HG02885 (cell line): ENCODE measurements at regions not wholly inside any gene's neighbourhood (a gene's known extent, or its start where the extent isn't known, plus 50 kb on each side); places are given as distances from the start of the nearest gene placed in this dataset.

Experiments
- ATAC-seq: cut with Tn5 transposase; IDR thresholded peaks from one replicate; pipeline ENCODE4 v1.9.1; 2021; ENCODE audit warnings: mild to moderate bottlenecking; ENCODE audit not compliant: unreplicated experiment, poor library complexity

DNA sequence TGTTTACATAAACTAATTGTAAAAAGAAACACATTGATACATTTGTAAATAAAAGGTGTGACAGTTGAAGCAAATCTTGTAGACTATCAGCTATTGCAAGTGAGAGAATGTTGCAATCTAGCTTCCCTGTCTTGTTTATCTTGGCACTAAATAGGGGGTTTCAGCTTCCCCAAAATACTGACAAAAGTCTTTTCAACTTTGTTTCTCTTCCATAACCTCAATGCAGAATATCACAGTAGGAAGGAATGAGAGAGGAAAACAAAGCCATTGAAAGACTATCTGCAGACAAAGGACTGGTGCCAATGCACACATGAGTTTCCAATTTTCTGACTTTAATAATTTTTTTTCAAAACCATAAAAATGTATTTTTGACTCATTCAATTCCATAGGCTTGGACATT, 886.2 kb upstream of the MGAT4C start:
- no peak for ATAC-seq

DNA sequence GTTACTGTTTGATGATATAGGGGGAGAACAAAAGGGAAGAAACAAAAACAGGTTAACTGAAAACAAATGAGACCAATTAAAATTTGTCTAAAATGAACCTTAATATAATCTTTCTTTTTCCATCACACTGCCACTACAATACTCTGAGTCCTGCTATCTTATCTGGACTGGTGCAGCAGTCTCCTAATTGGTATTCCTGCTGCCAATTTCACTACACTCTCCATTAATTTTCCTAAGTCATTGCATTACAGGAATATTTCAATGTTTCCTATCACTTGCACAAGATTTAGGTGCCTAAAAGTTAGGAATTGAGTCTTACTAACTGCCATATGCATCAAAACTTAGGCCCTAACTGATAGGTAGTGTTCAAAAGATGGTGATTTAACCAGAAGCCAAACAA, 884.9 kb upstream of the MGAT4C start:
- no peak for ATAC-seq

DNA sequence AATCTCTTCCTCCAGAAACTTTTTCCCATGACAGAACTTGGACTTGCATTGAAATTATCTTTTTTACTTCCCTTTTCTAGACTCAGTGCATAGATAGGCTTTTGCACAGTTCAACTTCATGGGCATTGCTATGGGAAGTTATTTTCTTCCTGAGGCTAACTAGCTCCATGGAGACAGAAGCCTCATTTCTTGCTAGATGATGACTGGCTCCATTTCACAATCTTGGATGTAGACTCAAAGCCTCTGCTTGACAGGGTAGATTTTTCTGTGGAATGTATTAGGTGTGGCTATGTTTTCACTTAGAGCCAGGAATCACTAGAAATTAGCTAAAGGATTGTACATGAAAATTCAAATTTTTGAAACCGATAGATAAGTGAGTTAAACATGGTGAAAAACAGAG, 884.1 kb upstream of the MGAT4C start:
- no peak for ATAC-seq

DNA sequence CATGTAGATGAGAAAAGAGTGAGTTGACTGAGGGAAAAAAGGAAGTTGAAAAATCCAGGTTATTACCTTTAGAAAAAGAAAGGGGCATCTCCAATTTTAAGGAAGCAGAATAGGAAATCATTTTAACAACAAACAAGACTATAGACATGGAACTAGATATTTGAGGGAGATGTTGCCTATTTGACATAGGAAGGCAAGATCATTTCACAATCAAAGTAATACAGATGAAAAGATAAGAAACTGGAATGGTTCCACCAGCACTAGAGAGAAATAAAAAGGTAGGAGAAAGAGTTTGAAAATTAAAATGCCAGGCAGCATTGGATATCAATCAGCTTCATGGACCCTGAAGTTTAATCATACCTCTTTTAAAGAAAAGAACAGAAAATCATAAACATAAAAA, 881.0 kb upstream of the MGAT4C start:
- no peak for ATAC-seq

DNA sequence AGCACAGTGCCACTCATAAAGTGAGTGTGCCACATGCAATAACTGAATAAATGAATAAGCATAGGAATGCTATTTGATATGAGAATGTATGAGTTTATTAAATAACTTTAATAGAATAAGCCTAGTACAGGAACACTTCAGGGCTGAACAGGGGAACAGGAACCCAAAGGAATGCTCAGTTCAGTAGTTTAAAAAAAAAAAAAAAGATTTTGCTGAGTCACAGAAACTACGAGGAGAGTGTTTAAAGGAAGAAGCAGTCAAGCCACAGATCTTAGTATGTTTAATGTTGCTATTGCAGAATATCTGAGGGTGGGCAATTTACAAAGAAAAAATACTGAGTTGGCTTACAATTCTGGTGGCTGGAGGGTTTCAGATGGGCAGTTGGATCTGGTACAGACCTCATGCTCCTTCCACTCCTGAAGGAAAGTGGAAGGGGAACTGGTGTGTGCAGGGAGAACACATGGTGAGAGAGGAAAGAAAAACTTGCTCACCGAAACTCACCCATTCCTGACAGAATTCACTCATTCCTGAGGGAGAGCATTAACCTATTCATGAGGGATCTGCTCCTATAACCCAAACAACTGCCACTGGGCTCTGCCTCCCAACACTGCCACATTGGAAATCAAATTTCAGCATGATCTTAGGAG, 880.3 kb upstream of the MGAT4C start:
- ATAC-seq, result no peak

DNA sequence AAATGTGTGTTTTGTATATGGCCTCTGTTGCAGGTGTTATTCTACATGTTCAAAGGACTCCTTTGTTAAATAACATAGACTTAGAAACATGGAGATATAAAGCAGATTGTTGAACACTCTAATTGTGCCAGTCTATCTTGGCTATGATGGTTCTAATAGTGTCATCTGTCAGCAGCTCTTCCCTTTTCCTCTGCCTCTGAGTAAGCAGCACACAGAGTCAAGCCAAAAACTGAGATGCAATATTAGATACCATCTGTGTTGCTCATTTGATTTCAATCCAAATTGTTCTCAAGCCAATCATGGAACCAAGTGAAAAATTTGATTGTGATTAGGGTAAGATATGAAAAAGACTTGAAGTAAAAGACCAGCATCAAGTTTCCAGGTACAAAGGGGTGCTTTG, 871.1 kb upstream of the MGAT4C start:
- ATAC-seq, result no peak

DNA sequence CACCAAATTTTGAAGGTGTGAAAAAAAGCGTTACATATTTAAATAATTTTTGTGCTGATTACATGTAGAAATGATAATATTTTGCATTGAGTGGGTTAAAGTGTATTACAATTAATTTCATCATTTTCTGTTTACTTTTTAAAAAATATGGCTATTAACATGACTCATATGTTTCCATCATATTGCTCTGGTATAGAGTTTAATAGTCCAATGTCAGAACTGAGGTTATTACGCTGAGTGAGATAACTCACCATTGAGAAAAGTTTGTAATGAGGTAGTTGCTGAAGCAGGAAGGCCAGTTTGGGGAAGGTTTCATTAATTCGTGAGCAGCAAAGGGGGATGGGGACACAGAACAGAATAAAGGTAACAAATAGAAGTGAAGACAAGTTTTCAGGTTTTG, 865.7 kb upstream of the MGAT4C start:
- no peak for ATAC-seq

DNA sequence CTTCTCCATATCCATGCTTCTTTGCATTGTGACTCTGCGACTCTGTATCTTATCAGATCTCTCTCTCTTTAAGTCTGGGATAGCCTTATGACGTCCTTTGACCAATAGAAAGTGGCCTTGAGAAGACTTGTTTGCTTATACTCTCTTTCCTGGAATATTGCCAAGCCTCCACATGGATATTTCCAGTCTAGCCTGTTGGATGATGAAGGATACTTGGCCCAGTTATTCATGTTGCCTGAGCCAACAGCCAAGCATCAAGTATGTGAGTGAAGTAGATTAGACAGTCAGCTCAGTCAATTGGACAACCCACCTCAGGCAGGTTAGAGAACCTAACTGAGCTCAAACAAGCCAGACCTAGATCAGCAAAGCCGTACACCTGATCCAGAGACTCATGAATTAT, 864.2 kb upstream of the MGAT4C start:
- ATAC-seq, result no peak

DNA sequence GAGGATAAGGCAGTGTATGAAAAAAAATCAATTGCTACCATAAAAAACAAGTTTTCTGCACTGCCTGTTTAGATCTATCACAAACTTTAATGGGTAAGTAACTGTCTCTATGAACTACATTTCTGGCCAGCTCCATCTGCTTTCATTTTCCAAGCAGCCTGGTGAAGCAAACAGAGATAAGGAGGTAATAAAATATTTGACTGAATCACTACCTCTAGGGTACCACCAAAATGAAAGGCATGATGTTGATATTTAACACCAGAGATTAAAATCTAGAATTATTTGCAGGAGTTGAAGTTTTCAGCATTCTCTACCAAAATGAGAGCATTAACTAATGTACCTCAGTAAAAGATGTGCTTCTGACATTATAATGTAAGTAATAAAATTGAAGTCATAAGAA, 863.5 kb upstream of the MGAT4C start:
- ATAC-seq, result no peak

DNA sequence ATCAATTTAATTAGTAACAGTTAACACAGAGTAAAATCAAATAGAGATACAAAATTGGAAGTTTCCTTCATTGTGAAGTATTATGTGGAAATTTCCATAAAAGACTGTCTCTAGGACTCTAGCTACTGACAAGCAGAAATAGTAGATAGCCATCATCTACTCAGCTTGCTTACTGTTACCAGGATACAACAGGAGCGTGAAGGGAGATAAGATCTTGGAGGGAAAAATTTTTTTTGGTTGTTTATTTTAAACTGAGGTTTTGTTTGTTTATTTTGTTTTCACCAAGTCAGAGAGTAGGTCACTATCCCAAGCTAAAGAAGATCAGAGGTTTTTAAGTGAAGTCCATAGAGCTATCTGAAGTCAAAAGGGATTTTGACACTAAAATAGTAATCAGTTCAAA, 861.3 kb upstream of the MGAT4C start:
- no peak for ATAC-seq

DNA sequence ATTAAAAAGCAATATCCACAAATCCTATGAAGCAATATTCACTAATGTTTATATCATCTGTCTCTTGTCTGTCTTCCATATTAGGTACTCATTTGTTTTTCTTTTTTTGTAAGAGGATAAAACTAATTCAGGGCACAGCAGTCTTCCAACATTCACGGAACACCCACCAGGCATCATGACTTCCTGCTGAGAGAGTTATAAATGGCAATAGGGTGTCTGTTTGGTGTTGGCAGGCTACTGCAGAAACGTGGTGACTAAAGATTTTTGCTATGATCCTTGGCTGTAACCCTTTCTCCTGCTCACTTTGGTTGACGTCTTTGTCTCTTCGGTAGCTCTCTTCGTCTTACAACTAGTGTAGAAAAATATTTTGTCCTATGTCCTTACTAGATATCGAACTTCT, 860.6 kb upstream of the MGAT4C start:
- ATAC-seq, result no peak

DNA sequence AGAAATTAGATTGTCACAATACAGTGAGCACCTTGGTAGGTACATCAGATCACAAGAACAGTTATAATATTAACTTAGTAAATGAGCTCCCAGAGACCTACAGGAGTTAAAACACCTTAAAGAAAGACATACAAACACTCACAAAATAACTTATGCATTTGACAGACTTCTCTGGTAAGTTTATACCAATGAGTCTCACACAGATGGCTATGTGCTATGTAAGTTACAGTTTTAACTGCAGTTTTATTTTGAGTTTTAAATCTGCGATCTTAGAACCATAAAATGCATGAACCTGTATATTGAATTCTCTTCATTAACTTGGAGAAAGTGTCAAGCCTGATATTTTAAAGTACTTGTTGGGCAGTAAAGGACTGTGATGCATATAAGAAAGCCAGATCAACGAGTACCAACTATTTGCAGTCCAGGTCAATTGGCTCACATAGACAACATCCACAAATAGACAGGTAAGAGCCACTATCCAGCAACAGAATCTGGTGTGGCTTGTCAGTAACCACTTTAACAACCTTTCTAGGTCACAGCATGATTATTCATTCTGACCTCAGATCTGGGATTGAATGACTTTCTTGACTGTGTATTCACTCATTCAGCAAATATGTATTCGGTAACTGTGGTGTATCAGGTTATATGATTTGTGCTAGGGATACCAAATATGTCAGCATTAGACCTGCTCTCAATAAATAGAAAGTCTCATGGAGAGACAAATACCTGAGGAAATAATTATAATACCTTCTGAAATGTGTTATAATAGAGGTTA, 856.6 kb upstream of the MGAT4C start:
- no peak for ATAC-seq

DNA sequence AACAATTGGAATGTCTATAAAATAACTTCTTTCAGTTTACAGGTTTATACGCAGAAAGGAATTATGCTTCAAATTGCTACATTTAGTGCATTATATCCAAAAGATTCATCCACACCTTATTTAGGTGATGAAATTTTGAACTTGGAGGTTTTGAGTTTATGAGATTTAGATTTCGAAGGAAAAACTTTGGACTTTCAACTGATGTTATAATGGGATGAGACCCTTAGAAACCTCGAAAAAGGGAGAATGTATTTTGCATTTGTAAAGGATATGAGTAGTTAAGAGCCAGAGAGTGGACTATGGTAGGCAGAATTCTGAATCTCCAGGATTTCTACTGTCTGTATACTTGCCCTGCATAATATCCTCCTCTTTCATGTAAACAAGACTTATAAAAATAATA, 851.6 kb upstream of the MGAT4C start:
- ATAC-seq, result no peak

DNA sequence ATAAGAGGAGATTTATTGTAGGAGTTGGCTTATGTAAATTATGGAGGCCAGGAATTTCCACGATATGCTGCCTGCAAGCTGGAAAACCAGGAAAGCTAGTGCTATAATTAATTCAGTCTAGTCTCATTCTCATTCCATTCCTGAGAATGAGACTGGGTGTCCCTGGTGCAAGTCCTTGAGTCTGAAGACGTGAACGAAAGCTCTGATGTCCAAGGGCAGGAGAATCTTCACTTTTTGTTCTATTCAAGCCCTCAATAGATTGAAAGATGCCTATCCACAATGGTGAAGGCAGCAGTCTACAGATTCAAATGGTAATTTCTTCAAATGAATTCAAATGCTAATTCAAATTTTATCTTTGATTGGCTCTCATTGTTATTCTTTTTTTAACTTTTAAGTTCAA, 851.1 kb upstream of the MGAT4C start:
- no peak for ATAC-seq

DNA sequence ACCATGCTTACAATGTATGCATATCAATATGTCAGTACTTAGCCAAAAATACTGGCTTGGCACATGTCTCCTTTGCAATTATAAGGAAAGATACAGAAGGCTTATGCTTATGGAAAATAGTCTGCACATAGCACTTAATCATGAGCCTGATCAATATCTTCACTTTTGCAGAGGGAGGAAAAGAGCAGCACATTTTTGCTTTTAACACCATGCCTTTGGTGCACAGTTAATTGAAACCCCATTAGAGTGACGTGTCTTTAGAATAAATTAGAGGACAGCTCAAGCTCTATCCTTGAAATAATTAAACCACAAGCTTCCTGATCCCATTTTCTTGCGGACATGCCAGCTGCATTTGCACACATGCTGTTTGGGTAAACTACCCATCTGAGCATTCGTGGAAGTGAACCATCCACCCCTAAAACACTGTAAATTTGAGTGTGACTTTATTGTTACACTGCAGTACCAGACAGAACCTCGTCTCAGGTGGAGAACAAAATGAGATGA, 839.9 kb upstream of the MGAT4C start:
- no peak for ATAC-seq

DNA sequence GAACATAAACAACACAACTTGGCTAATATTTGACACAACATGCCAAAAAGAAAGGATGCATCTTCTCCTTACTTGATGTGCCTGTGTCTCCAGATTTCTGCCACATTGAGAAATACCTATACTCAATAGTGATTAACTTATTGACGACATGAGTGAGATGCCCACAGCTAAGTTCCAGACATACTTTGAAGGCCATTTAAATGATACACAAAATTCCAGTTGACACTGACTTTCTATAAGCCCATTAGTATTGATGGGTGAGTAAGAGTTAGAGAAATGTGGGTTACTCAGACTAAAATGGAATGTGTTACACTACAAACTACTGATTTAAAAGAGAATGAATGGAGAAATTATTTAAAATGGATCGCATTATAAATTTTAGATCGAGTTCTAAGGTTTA, 838.2 kb upstream of the MGAT4C start:
- ATAC-seq, result no peak

DNA sequence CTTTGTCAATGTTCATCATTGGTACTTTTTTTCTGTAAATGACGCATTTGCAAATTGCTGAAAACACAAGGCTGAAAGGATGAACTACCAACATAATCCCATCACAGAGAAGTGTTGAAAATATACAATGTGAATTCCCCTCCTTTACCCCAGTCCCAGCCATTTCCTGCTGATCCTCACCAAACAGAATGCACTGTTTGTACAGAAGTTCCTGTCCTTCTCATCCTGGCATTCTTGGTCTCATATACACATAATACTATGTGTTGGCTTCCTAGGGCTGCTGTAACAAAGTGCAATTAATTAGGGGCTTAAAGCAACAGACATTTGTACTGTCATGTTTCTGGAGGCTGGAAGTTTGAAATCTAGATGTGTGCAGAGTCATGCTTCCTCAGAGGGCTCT, 836.2 kb upstream of the MGAT4C start:
- no peak for ATAC-seq

DNA sequence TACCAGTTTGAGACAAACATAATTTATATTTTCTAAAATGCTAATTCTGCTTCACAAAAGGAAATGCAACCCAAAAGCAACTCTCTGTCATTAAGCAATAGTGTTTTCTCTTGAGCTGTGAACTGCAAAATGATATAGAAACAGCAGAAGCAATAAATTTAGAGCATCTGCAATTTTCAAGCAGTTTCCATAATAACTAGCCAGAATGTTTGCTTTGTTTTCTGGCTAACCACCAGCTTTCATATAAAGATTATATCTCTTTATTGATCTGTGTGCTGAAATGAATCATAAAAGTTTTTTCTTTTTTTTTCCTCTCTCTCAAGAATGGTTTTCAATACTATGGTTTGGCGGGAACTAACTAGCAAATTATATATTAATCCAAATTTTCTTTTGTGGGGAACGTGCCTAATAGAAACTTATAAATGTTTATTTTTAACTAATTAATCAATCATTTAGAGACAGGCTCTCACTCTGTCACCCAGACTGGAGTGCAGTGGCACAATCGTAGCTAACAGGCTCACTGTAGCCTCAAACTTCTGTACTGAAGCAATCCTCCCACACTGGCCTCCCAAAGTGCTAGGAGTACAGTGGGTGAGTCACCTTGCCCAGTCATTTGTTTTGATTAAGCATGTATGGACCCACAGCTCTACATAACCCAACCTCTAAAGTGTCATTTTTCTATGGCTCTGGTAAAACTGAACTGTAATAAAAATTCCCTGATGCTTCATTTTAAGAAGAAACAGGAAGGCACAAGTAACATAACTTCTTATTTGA, 830.1 kb upstream of the MGAT4C start:
- no peak for ATAC-seq

DNA sequence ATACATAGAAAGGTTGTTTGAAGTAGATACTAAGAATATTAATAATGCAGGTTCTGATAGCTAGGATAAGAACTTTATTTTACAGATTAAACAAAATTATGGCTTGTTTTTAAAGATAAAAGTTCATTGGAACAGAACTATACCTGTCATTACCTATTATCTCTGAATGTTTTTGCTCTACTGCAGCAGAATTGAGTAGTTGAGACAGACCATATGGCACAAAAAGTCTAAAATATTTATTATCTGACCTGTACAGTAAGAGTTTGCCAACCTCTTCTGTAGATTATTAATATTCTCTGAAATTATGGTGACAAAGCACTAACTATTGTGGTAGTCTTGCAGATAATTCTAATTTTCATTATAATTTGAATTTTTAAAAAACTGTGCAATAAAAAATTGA, 829.1 kb upstream of the MGAT4C start:
- ATAC-seq, result no peak

DNA sequence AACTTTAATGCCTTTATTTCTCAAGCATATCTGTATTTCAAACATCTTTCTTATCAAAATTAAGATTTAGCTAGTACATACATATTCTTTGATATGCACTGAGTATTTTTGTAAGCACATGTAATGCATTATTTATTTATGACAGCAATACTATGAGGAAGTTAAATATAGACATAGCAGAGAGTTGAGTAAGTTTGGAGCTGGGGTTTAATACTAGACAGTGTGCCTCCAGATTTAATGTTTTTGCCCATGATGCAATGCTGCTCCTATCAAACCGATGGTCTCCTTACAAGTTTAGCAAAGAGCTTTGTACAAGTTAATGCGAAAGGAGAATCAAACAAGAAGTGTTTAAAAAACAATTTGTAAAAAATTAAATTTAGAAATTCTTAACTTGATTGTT, 826.6 kb upstream of the MGAT4C start:
- no peak for ATAC-seq

DNA sequence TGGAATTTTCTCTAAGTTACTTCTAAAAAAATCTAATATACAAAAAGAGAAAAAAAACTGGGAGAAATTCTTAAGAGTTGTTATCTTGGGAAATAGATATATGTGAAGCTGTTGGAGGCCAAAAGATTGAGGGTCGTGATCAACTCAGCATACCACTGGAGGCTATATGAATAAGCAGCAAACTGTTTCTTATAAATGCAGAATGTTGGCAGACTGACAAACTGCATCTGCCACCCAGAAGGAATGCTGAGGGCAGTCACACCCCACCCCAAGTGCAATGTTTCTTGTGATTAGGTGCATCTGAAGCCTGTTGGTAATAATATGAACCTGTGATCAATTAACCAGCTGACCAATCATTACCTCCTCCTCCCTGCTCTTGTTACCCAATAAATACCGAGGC, 818.6 kb upstream of the MGAT4C start:
- no peak for ATAC-seq
